ENCODE measurements at regions not wholly inside any gene's neighbourhood (a gene's known extent, or its start where the extent isn't known, plus 50 kb on each side); places are given as distances from the start of the nearest gene placed in this dataset.

DNA sequence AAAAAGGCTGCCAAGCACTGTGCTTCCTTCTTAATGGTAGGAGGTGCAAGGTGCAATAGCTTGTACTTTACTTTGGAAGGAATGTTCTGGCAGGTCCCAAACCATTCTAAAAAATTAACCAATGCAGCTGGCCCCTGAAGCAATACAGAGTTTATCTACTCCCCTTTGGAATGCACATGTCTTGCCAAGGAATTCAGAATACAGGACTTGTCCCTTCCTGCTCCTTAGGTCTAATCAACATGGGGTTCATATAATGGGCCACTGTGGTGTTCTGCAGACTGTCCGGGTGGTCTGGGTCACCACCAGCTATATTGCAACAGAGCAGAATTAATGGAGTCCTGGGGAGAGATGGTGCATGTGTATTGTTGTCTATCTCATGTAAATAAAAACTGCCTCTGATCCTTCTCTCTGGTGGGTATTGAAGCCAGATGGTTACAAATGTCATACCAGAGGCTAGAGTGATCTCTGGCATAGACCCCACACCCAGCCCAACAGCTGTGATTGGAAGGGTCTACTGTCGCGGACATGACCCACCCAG is 112.8 kb downstream of the RIPK4 start:
- no peak for DNase-seq
- H3K4me3 Mint-ChIP-seq = no peak overlapping the region
- H3K27me3 Mint-ChIP-seq (ENCODE audit: low read depth, poor library complexity) = peaks cover 6% of the 10 kb centered on the region
- peaks cover 5% of the 10 kb centered on the region for H3K9me3 Mint-ChIP-seq
- no peaks in the 10 kb centered on the region for H3K36me3 Mint-ChIP-seq (ENCODE audit: low read depth)
- H3K27ac Mint-ChIP-seq = no peak overlapping the region
- peaks cover 38% of the 10 kb centered on the region for H3K4me1 Mint-ChIP-seq
- TF ChIP-seq, protein P1, sequence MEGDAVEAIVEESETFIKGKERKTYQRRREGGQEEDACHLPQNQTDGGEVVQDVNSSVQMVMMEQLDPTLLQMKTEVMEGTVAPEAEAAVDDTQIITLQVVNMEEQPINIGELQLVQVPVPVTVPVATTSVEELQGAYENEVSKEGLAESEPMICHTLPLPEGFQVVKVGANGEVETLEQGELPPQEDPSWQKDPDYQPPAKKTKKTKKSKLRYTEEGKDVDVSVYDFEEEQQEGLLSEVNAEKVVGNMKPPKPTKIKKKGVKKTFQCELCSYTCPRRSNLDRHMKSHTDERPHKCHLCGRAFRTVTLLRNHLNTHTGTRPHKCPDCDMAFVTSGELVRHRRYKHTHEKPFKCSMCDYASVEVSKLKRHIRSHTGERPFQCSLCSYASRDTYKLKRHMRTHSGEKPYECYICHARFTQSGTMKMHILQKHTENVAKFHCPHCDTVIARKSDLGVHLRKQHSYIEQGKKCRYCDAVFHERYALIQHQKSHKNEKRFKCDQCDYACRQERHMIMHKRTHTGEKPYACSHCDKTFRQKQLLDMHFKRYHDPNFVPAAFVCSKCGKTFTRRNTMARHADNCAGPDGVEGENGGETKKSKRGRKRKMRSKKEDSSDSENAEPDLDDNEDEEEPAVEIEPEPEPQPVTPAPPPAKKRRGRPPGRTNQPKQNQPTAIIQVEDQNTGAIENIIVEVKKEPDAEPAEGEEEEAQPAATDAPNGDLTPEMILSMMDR (IDR thresholded peaks at IDR 0.05) = no peak

DNA sequence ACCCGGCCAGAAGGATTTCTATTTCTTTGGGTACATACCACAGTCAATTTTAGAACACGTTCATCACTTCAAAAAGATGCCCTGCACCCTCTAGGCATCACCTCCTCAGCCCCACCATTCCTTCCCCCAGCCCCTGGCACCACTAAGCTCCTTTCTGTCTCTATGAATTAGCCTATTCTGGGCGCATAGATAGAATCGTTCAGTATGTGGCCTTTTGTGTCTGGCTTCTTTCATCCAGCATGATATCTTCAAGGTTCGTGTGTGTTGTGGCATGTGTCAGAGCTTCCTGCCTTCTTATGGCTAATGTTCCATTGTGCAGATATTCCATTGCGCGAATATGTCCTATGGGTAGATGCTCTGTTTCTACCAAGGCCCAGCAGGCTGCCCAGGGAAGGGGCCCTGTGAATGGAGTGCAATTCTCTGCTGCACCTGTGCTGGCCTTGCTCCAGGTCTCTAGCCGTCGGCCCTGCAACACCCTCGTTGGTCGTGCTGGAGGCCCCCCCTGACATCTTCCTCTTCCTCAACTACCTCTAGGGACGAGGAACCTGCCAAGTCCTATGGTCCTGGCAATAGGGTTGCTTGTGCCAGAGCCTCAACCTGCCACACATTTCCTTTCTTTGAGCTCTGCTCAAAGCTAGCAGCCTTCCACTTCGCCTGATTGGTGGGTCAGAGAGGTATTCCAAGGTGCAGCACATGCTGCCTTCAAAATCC is 113.5 kb downstream of the RIPK4 start:
- Mint-ChIP-seq H3K27ac (no peak overlapping the region), H3K36me3 (ENCODE audit: low read depth) (no peaks in the 10 kb centered on the region), H3K4me3 (no peak overlapping the region), H3K27me3 (ENCODE audit: low read depth, poor library complexity) (peaks cover 6% of the 10 kb centered on the region), H3K4me1 (peaks cover 36% of the 10 kb centered on the region), H3K9me3 (peaks cover 5% of the 10 kb centered on the region)
- no peak for DNase-seq
- TF ChIP-seq, protein P1 (IDR thresholded peaks at IDR 0.05) = no peak

DNA sequence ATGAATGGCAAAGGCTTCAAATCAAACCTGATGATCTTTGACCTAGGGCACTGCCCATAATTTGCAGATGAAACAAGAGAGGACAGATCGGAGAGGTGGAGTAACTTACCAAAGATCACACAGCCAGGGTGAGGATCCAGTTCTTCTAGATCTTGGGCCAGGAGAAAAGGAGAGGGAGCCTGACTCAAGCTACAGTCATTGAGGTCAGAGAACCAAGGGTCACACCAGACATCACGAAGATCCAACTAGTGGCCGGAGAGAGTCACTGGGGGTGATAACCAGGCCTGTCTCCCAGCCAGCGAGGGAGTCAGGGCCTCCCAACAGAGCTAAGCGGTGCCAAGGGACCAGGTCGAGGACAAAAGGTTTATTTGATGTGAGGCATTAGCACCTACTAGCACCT is 115.0 kb downstream of the RIPK4 start:
- H3K27me3 Mint-ChIP-seq (ENCODE audit: low read depth, poor library complexity) = peaks cover 6% of the 10 kb centered on the region
- DNase-seq = no peak
- peaks cover 29% of the 10 kb centered on the region for H3K4me1 Mint-ChIP-seq
- H3K27ac Mint-ChIP-seq = no peak overlapping the region
- no peak overlapping the region for H3K4me3 Mint-ChIP-seq
- peaks cover 5% of the 10 kb centered on the region for H3K9me3 Mint-ChIP-seq
- TF ChIP-seq, protein P1 (IDR thresholded peaks at IDR 0.05) = no peak
- no peaks in the 10 kb centered on the region for H3K36me3 Mint-ChIP-seq (ENCODE audit: low read depth)

DNA sequence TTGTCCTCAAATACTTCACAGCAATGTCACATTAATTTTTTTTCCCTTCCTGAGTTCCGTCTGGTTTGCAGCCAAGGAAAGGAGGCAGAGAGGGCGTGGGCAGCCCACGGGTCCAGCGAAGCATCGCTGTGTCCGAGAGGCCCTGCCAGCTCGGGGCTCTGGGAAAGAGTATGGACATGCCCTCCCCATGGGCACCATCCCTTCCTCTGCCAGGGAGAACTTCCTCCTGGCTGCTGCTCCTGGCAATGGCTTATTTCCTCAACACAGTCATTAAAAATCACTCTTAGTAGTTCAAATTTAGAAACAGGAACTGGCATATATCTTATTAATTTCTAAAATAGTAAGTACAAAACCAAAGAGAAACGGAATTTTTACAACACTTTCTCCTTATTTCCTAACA is 115.4 kb downstream of the RIPK4 start:
- no peak overlapping the region for H3K4me3 Mint-ChIP-seq
- peaks cover 25% of the 10 kb centered on the region for H3K4me1 Mint-ChIP-seq
- DNase-seq = no peak
- H3K27me3 Mint-ChIP-seq (ENCODE audit: low read depth, poor library complexity) = peaks cover 6% of the 10 kb centered on the region
- H3K9me3 Mint-ChIP-seq = peaks cover 5% of the 10 kb centered on the region
- TF ChIP-seq, protein P1 (IDR thresholded peaks at IDR 0.05) = no peak
- H3K27ac Mint-ChIP-seq = no peak overlapping the region
- H3K36me3 Mint-ChIP-seq (ENCODE audit: low read depth) = no peaks in the 10 kb centered on the region

DNA sequence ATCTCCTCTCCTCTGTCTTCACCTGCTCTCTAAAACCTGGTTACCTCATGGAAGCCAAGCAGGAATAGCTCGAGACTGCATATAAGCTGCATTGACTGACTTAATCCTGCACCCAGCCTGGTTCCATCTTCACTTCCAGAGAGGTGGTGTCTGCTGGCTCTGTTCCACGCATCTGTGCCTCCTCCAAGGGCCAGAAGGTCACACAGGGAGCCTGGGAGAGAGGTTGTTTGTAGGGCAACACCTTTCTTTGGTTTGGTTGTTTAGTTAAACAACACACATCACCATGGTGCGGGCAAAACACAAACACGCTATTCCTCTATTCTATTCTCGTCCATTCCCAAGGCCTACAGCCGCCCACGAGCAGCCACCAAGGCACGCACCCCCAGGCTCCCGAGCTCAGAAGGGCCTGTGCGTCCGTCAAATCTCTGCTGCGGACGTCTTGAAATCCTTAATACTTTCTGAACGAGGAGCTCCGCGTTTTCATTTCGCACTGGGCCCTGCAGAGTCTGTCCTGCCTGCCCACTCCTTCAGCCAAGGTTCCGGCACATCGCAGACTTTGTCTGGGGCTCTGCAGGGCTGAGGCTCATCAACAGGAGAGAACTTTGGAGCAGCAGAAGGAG is 116.2 kb downstream of the RIPK4 start:
- Mint-ChIP-seq H3K27me3 (ENCODE audit: low read depth, poor library complexity) (peaks cover 6% of the 10 kb centered on the region), H3K4me3 (no peak overlapping the region), H3K9me3 (peaks cover 5% of the 10 kb centered on the region), H3K27ac (no peak overlapping the region), H3K36me3 (ENCODE audit: low read depth) (no peaks in the 10 kb centered on the region), H3K4me1 (peaks cover 24% of the 10 kb centered on the region)
- TF ChIP-seq, protein P1 (IDR thresholded peaks at IDR 0.05) = no peak
- DNase-seq = no peak
